ENCODE measurements at regions not wholly inside any gene's neighbourhood (a gene's known extent, or its start where the extent isn't known, plus 50 kb on each side); places are given as distances from the start of the nearest gene placed in this dataset.

DNA sequence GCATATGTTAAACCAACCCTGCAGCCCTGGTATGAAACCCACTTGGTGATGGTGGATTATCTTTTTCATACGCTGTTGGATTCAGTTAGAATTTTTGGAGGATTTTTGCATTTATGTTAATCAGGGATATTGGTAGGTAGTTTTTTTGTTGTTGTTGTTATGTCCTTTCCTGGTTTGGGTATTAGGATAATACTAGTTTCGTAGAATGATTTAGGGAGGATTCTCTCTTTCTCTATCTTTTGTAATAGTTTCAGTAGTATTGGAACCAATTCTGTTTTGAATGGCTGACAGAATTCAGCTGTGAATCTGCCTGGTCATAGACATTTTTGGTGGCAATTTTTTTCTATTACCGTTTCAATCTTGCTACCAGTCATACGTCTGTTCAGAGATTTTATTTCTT lies 305.4 kb downstream of the IDS start:
- H3K4me1 ChIP-seq (ENCODE audit: low read depth), result no peaks in the 10 kb centered on the region
- no peak for DNase-seq
- H3K9me3 ChIP-seq, result no peaks in the 10 kb centered on the region
- H3K4me3 ChIP-seq, result no peak overlapping the region
- TF ChIP-seq CTCF (IDR thresholded peaks at IDR 0.05), result no peak
- no peak for ATAC-seq
- intact Hi-C loops (cut with DNase I, micrococcal nuclease), result no loop called here
- H3K36me3 ChIP-seq (ENCODE audit: low read depth), result no peaks in the 10 kb centered on the region

GRCh38 chrX:149198980-149199732 lies 305.9 kb downstream of the IDS start:
- H3K9me3 ChIP-seq, result no peaks in the 10 kb centered on the region
- no peaks in the 10 kb centered on the region for H3K4me1 ChIP-seq (ENCODE audit: low read depth)
- DNase-seq (no peak), ATAC-seq (no peak)
- intact Hi-C loops (cut with DNase I, micrococcal nuclease), result no loop called here
- no peak overlapping the region for H3K4me3 ChIP-seq
- TF ChIP-seq CTCF (IDR thresholded peaks at IDR 0.05), result no peak
- no peaks in the 10 kb centered on the region for H3K36me3 ChIP-seq (ENCODE audit: low read depth)

- intact Hi-C loops (cut with DNase I, micrococcal nuclease), result no loop called here
- Histone ChIP-seq H3K4me3 (no peak overlapping the region), H3K4me1 (ENCODE audit: low read depth) (no peaks in the 10 kb centered on the region), H3K9me3 (no peaks in the 10 kb centered on the region), H3K36me3 (ENCODE audit: low read depth) (no peaks in the 10 kb centered on the region)
- ATAC-seq (no peak), DNase-seq (no peak)
- no peak for TF ChIP-seq CTCF (IDR thresholded peaks at IDR 0.05)
Measured at GRCh38 chrX:149185087-149185486, 320.0 kb downstream of the IDS start.

DNA sequence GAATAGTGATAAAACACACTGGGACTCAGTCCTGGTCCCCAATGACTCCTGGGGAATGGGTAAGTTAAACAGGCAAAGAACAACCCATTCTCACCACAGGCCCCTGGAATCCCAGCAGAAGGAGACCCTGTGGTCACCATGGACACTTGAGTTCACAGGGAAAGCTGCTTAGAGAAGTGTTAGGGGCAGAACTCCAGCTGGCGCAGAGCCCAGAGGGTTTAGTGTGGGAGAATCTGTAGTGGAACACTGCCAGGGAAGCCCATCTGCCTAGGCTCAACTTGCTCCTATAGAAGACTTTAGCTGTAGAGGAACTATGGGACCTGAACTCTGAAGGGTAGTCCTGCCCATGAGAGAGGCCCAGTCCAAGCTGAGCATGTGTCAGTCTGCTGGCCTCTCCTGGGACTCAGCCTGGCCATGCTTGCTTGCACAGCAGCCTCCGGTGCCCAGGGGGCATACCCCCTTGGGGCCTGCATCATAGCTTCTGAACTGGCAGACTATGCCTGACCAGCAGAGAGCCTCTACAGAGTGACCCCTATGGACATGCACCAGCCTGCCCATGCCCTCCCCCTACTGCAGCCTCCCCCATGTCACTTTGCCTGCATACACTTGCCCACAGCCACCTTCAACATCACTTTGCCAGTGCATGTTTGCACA lies 343.5 kb downstream of the IDS start:
- H3K4me1 ChIP-seq (ENCODE audit: low read depth), result no peaks in the 10 kb centered on the region
- DNase-seq (no peak), ATAC-seq (no peak)
- TF ChIP-seq CTCF (IDR thresholded peaks at IDR 0.05), result no peak
- H3K4me3 ChIP-seq, result no peak overlapping the region
- intact Hi-C loops (cut with DNase I, micrococcal nuclease), result no loop called here
- H3K9me3 ChIP-seq, result no peaks in the 10 kb centered on the region
- no peaks in the 10 kb centered on the region for H3K36me3 ChIP-seq (ENCODE audit: low read depth)

- no peak for ATAC-seq
- no peak for TF ChIP-seq CTCF (IDR thresholded peaks at IDR 0.05)
- Histone ChIP-seq H3K4me1 (ENCODE audit: low read depth) (no peaks in the 10 kb centered on the region), H3K36me3 (ENCODE audit: low read depth) (no peaks in the 10 kb centered on the region), H3K9me3 (no peaks in the 10 kb centered on the region), H3K4me3 (no peak overlapping the region)
- DNase-seq, result no peak
- intact Hi-C loops (cut with DNase I, micrococcal nuclease), result no loop called here
Measured at GRCh38 chrX:149157976-149158375, 347.1 kb downstream of the IDS start.

All from mucosa of descending colon (tissue), 3 donors.